GM23338 (cell line): ENCODE measurements at regions not wholly inside any gene's neighbourhood (a gene's known extent, or its start where the extent isn't known, plus 50 kb on each side); places are given as distances from the start of the nearest gene placed in this dataset.
A peak's percentile ranks its signal among the peaks of the same experiment; 100 is the strongest.

ENCODE experiments used
- ATAC-seq: fragments of 200-7000 bp; cut with Tn5 transposase; 3 replicates; pipeline ENCODE4 v1.9.1; 2020
- DNase-seq: peaks from one replicate; pipeline ENCODE4 v3.0.0-alpha.2; 2015; ENCODE audit warnings: low spot score
- H2AFZ ChIP-seq: fragments of 200-600 bp; sonication (generic); 2 replicates; pipeline ENCODE4 v1.8.0; 2016; ENCODE audit warnings: antibody characterized with exemption, mild to moderate bottlenecking, moderate library complexity
- H3F3A ChIP-seq: fragments of 200-600 bp; sonication (generic); replicated peaks from 2 replicates; pipeline ENCODE4 v1.8.0; 2017; ENCODE audit warnings: antibody characterized with exemption, mixed run types, low read depth
- H3K27ac ChIP-seq: fragments of 200-600 bp; sonication (generic); 2 replicates; pipeline ENCODE4 v1.6.1; 2016; ENCODE audit warnings: low read depth
- H3K27me3 ChIP-seq: fragments of 200-600 bp; sonication (generic); 2 replicates; pipeline ENCODE4 v1.8.0; 2016; ENCODE audit warnings: mild to moderate bottlenecking, mixed run types, moderate library complexity; ENCODE audit not compliant: insufficient read depth
- H3K36me3 ChIP-seq: fragments of 200-600 bp; sonication (generic); 2 replicates; pipeline ENCODE4 v1.8.0; 2016; ENCODE audit warnings: mild to moderate bottlenecking; ENCODE audit not compliant: insufficient read depth
- H3K4me1 ChIP-seq: fragments of 200-600 bp; sonication (generic); 2 replicates; pipeline ENCODE4 v1.8.0; 2016; ENCODE audit warnings: mild to moderate bottlenecking, moderate library complexity; ENCODE audit not compliant: insufficient read depth
- H3K4me2 ChIP-seq: fragments of 200-600 bp; sonication (generic); 2 replicates; pipeline ENCODE4 v1.7.1; 2017; ENCODE audit warnings: mixed run types
- H3K4me3 ChIP-seq: fragments of 200-600 bp; sonication (generic); 2 replicates; pipeline ENCODE4 v1.6.1; 2016; ENCODE audit warnings: mixed run types
- H3K79me2 ChIP-seq: fragments of 200-600 bp; sonication (generic); replicated peaks from 2 replicates; pipeline ENCODE4 v1.8.0; 2017; ENCODE audit warnings: mild to moderate bottlenecking; ENCODE audit not compliant: insufficient read depth
- H3K9me2 ChIP-seq: fragments of 200-600 bp; sonication (generic); 2 replicates; pipeline ENCODE4 v1.8.0; 2017; ENCODE audit not compliant: insufficient read depth
- H4K20me1 ChIP-seq: fragments of 200-600 bp; sonication (generic); replicated peaks from 2 replicates; pipeline ENCODE4 v1.8.0; 2017; ENCODE audit warnings: mild to moderate bottlenecking; ENCODE audit not compliant: insufficient read depth
- H3K27ac Mint-ChIP-seq: 2 replicates; pipeline ENCODE4 v1.8.0; 2020; ENCODE audit warnings: inconsistent platforms, mild to moderate bottlenecking, moderate library complexity, mixed read lengths
- H3K27me3 Mint-ChIP-seq: 3 replicates; pipeline ENCODE4 v1.8.0; 2022; ENCODE audit warnings: low read depth, mild to moderate bottlenecking, moderate library complexity, mixed read lengths, inconsistent platforms; ENCODE audit not compliant: insufficient read depth, poor library complexity
- H3K36me3 Mint-ChIP-seq: 3 replicates; pipeline ENCODE4 v1.8.0; 2021; ENCODE audit warnings: low read depth, mild to moderate bottlenecking, inconsistent platforms, moderate library complexity, mixed read lengths
- H3K4me1 Mint-ChIP-seq: 3 replicates; pipeline ENCODE4 v1.8.0; 2020; ENCODE audit warnings: mild to moderate bottlenecking, inconsistent platforms, mixed read lengths
- H3K4me3 Mint-ChIP-seq: 3 replicates; pipeline ENCODE4 v1.8.0; 2021; ENCODE audit warnings: moderate library complexity, mild to moderate bottlenecking, inconsistent platforms, mixed read lengths
- H3K9me3 Mint-ChIP-seq: 3 replicates; pipeline ENCODE4 v1.8.0; 2020; ENCODE audit warnings: moderate library complexity, mild to moderate bottlenecking, inconsistent platforms, mixed read lengths
- CREB1 ChIP-seq: fragments of 250-450 bp; sonication (Bioruptor Pico); IDR thresholded peaks from 2 replicates; pipeline ENCODE4 v1.5.0; 2020; ENCODE audit warnings: low read depth, mild to moderate bottlenecking, moderate library complexity
- EZH2 ChIP-seq: fragments of 200-600 bp; sonication (generic); IDR thresholded peaks from one replicate; pipeline ENCODE4 v1.8.0; 2017; ENCODE audit warnings: antibody characterized with exemption, mild to moderate bottlenecking, low read depth; ENCODE audit not compliant: unreplicated experiment
- EZH2phosphoT487 ChIP-seq: fragments of 200-600 bp; sonication (generic); IDR thresholded peaks from one replicate; pipeline ENCODE4 v1.8.1; 2018; ENCODE audit warnings: antibody characterized with exemption; ENCODE audit not compliant: unreplicated experiment
- REST ChIP-seq: IDR thresholded peaks from one replicate; pipeline ENCODE4 v1.6.1; 2018; ENCODE audit warnings: antibody characterized with exemption; ENCODE audit not compliant: unreplicated experiment
- ZNF114 ChIP-seq: fragments of 250-450 bp; sonication (Bioruptor Pico); IDR thresholded peaks from 2 replicates; pipeline ENCODE4 v1.5.0; 2020; ENCODE audit warnings: mild to moderate bottlenecking, moderate library complexity
- ZNF331 ChIP-seq: fragments of 250-450 bp; sonication (Bioruptor Pico); IDR thresholded peaks from 2 replicates; pipeline ENCODE4 v1.5.0; 2020; ENCODE audit warnings: low read depth, mild to moderate bottlenecking, moderate library complexity
- TF ChIP-seq, protein P1 (sequence below), 2 experiments: fragments of 200-600 bp in 1 of 2; sonication (generic) in 1 of 2; conservative IDR thresholded peaks; 2 replicates each; pipeline versions ENCODE4 v1.5.1 to v1.6.1; 2016 to 2017; ENCODE audit warnings: antibody characterized with exemption in 2 of 2, low read depth in 2 of 2, mild to moderate bottlenecking in 2 of 2, moderate library complexity in 1 of 2

GRCh38 chr14:80390906-80391305 is 179.6 kb upstream of the DIO2 start:
- H3K4me3 ChIP-seq: no peak overlapping the region
- ATAC-seq: peak; percentile 97
- H3K9me2 ChIP-seq: no peaks in the 10 kb centered on the region
- TF ChIP-seq EZH2 (no peak), CREB1 (peak; percentile 16; the same call in 1 of the 2 replicates)
- Mint-ChIP-seq H3K27me3 (no peaks in the 10 kb centered on the region), H3K27ac (no peak overlapping the region), H3K36me3 (no peaks in the 10 kb centered on the region), H3K4me3 (no peak overlapping the region), H3K4me1 (peaks cover 9% of the 10 kb centered on the region; the same call in 2 of the 3 replicates), H3K9me3 (no peaks in the 10 kb centered on the region)
- no peaks in the 10 kb centered on the region for H3K36me3 ChIP-seq
- no peak overlapping the region for H2AFZ ChIP-seq
- H3F3A ChIP-seq: no peaks in the 10 kb centered on the region
- no peaks in the 10 kb centered on the region for H3K79me2 ChIP-seq
- no peaks in the 10 kb centered on the region for H4K20me1 ChIP-seq
- H3K27me3 ChIP-seq: no peaks in the 10 kb centered on the region
- no peaks in the 10 kb centered on the region for H3K4me1 ChIP-seq
- H3K4me2 ChIP-seq: no peak overlapping the region
- H3K27ac ChIP-seq: no peak overlapping the region
- DNase-seq: peak; percentile 57

- H3K4me1 Mint-ChIP-seq: peaks cover 9% of the 10 kb centered on the region; the same call in 2 of the 3 replicates
- Histone ChIP-seq H3F3A (no peaks in the 10 kb centered on the region), H3K4me1 (no peaks in the 10 kb centered on the region), H3K27me3 (no peaks in the 10 kb centered on the region), H4K20me1 (no peaks in the 10 kb centered on the region), H3K27ac (no peak overlapping the region), H2AFZ (no peak overlapping the region), H3K4me2 (no peak overlapping the region), H3K36me3 (no peaks in the 10 kb centered on the region), H3K79me2 (no peaks in the 10 kb centered on the region), H3K9me2 (no peaks in the 10 kb centered on the region), H3K4me3 (no peak overlapping the region)
- TF ChIP-seq ZNF114 (CRISPR knock-in tag): no peak
- TF ChIP-seq EZH2: no peak
- TF ChIP-seq REST: no peak
- H3K36me3 Mint-ChIP-seq: no peaks in the 10 kb centered on the region
- DNase-seq (no peak), ATAC-seq (no peak)
- no peak overlapping the region for H3K27ac Mint-ChIP-seq
- no peak overlapping the region for H3K4me3 Mint-ChIP-seq
- H3K27me3 Mint-ChIP-seq: no peaks in the 10 kb centered on the region
- H3K9me3 Mint-ChIP-seq: no peaks in the 10 kb centered on the region
Observed at GRCh38 chr14:80388980-80389711, 177.8 kb upstream of the DIO2 start.

GRCh38 chr14:80387563-80387981 is 176.3 kb upstream of the DIO2 start:
- Histone ChIP-seq H3K4me1 (no peaks in the 10 kb centered on the region), H2AFZ (no peak overlapping the region), H3K36me3 (no peaks in the 10 kb centered on the region), H3K9me2 (no peaks in the 10 kb centered on the region), H3K79me2 (no peaks in the 10 kb centered on the region), H3F3A (no peaks in the 10 kb centered on the region), H3K27ac (no peak overlapping the region), H3K4me2 (no peak overlapping the region), H3K27me3 (no peaks in the 10 kb centered on the region), H4K20me1 (no peaks in the 10 kb centered on the region), H3K4me3 (no peak overlapping the region)
- Mint-ChIP-seq H3K4me1 (peaks cover 9% of the 10 kb centered on the region; the same call in 2 of the 3 replicates), H3K27me3 (no peaks in the 10 kb centered on the region), H3K9me3 (no peaks in the 10 kb centered on the region), H3K36me3 (no peaks in the 10 kb centered on the region), H3K4me3 (no peak overlapping the region), H3K27ac (no peak overlapping the region)
- no peak for ATAC-seq
- DNase-seq: no peak
- TF ChIP-seq ZNF114 (CRISPR knock-in tag): no peak
- no peak for TF ChIP-seq EZH2
- TF ChIP-seq CREB1: no peak
- TF ChIP-seq, protein P1, sequence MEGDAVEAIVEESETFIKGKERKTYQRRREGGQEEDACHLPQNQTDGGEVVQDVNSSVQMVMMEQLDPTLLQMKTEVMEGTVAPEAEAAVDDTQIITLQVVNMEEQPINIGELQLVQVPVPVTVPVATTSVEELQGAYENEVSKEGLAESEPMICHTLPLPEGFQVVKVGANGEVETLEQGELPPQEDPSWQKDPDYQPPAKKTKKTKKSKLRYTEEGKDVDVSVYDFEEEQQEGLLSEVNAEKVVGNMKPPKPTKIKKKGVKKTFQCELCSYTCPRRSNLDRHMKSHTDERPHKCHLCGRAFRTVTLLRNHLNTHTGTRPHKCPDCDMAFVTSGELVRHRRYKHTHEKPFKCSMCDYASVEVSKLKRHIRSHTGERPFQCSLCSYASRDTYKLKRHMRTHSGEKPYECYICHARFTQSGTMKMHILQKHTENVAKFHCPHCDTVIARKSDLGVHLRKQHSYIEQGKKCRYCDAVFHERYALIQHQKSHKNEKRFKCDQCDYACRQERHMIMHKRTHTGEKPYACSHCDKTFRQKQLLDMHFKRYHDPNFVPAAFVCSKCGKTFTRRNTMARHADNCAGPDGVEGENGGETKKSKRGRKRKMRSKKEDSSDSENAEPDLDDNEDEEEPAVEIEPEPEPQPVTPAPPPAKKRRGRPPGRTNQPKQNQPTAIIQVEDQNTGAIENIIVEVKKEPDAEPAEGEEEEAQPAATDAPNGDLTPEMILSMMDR (conservative IDR thresholded peaks at IDR 0.05; ENCODE audit: low read depth in 2 of 2): no peak
- TF ChIP-seq ZNF331 (CRISPR knock-in tag): no peak
- TF ChIP-seq EZH2phosphoT487: no peak
- no peak for TF ChIP-seq REST
